ENCODE measurements at regions not wholly inside any gene's neighbourhood (a gene's known extent, or its start where the extent isn't known, plus 50 kb on each side); places are given as distances from the start of the nearest gene placed in this dataset.

DNA sequence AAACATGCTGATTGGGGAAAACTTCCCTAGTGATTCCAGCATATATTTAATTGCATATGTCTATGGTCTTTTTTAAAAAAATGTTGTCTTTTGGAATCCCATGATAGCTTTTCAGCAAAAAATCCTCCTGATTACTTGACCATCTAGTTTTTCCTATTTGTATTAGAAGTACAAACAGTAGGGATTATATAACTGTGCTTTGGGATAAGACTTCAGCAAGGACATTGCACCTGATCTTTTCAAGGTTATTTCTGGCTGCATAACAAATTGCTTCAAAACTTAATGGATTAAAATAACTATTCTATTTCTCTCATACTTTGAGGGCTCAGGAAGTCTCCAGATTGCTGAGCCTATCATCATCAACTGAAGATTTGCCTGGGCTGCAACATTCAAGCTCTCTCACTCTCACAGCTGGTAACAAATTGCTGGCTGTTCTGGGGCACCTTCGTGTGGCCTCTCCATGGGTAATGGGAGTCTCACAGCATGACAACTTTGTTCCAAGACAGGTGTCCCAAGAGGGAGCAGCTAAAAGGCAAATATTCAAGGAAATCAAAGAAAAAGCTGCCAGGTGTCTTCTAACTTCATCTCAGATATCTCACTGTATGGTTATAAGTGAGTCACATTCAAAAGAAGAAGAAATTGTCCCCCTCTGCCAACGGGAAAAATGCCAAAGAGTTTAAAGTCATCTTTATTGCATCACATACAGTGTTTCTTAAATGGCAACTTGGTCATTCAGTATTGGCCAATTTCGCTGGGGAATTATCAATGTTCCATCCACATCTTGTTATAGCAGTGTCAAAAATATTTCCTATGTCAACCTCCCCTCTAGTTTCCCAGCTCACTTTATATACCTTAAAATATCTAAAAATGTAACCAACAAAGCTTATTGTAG is 644.5 kb upstream of the GRM7 start:
- H3K4me3 ChIP-seq (ENCODE audit: low read depth, low read length), result no peak overlapping the region
- DNase-seq (ENCODE audit: low read depth), result no peak
- no peaks in the 10 kb centered on the region for H3K36me3 ChIP-seq (ENCODE audit: control insufficient read depth, insufficient read depth, low read length)
- TF ChIP-seq, protein P1, sequence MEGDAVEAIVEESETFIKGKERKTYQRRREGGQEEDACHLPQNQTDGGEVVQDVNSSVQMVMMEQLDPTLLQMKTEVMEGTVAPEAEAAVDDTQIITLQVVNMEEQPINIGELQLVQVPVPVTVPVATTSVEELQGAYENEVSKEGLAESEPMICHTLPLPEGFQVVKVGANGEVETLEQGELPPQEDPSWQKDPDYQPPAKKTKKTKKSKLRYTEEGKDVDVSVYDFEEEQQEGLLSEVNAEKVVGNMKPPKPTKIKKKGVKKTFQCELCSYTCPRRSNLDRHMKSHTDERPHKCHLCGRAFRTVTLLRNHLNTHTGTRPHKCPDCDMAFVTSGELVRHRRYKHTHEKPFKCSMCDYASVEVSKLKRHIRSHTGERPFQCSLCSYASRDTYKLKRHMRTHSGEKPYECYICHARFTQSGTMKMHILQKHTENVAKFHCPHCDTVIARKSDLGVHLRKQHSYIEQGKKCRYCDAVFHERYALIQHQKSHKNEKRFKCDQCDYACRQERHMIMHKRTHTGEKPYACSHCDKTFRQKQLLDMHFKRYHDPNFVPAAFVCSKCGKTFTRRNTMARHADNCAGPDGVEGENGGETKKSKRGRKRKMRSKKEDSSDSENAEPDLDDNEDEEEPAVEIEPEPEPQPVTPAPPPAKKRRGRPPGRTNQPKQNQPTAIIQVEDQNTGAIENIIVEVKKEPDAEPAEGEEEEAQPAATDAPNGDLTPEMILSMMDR (IDR thresholded peaks at IDR 0.05; ENCODE audit: insufficient read depth, low read length, poor library complexity, severe bottlenecking), result no peak
- no peaks in the 10 kb centered on the region for H3K27me3 ChIP-seq (ENCODE audit: control insufficient read depth, insufficient read depth, low read length)

DNA sequence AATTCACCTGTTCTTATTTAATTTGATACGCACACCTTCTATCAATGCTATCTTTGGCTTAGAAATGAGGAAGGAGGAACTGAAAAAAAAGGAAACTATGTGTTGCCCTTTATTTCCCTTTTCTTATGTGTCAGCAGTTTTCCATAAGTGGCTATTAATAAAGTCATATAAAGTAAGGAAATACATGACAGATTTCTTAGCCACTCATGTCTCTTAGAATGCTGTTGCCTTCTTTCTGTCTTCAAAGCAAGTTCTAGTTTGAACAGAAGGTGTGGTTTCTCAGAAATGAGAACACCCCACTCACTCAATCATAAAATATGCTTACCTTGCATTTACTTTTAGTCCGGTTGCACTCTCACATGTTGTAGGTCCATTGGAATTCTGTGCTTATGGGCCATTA is 640.5 kb upstream of the GRM7 start:
- Histone ChIP-seq H3K36me3 (ENCODE audit: control insufficient read depth, insufficient read depth, low read length) (no peaks in the 10 kb centered on the region), H3K4me3 (ENCODE audit: low read depth, low read length) (no peak overlapping the region), H3K27me3 (ENCODE audit: control insufficient read depth, insufficient read depth, low read length) (no peaks in the 10 kb centered on the region)
- DNase-seq (ENCODE audit: low read depth), result no peak
- TF ChIP-seq, protein P1 (IDR thresholded peaks at IDR 0.05; ENCODE audit: insufficient read depth, low read length, poor library complexity, severe bottlenecking), result no peak

DNA sequence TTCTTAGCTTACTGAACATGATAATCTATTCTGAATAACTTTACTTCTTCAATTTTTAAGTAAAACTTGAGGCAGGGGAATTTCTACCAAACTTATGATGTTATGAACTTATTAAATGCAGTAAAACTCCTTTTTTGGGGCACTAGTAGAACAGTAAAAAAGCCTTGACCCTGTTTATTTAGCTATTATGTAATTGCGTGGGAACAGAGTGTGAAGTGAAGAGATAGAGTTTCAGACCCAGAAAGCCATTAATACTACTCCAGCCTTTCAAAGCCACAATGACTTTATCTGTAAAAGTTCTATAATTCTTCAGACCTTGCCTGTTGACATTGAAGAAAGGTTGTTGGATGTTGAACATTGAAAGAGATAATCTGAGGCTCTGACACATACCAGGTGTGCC is 638.8 kb upstream of the GRM7 start:
- no peaks in the 10 kb centered on the region for H3K36me3 ChIP-seq (ENCODE audit: control insufficient read depth, insufficient read depth, low read length)
- H3K4me3 ChIP-seq (ENCODE audit: low read depth, low read length), result no peak overlapping the region
- DNase-seq (ENCODE audit: low read depth), result no peak
- H3K27me3 ChIP-seq (ENCODE audit: control insufficient read depth, insufficient read depth, low read length), result no peaks in the 10 kb centered on the region
- TF ChIP-seq, protein P1 (IDR thresholded peaks at IDR 0.05; ENCODE audit: insufficient read depth, low read length, poor library complexity, severe bottlenecking), result no peak

DNA sequence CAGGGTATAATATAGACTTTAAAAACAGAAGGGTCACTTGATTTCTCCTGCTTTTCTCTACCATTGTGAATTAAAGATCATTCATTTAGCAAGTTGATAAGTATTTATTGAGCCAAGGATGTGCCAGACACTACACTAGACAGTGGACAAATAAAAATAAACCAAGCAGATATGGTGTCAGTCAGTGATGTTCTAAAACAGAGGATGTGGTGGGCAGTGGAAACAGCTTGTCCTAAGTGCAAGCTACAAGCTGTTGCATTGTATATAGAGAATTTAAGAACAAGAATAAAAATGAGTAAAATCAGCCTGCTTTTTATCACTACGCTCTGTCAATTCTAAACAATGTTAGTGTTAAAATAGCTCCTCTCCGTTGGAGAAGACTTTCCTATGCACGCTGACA is 637.3 kb upstream of the GRM7 start:
- TF ChIP-seq, protein P1 (IDR thresholded peaks at IDR 0.05; ENCODE audit: insufficient read depth, low read length, poor library complexity, severe bottlenecking), result no peak
- H3K4me3 ChIP-seq (ENCODE audit: low read depth, low read length), result no peak overlapping the region
- no peaks in the 10 kb centered on the region for H3K27me3 ChIP-seq (ENCODE audit: control insufficient read depth, insufficient read depth, low read length)
- no peaks in the 10 kb centered on the region for H3K36me3 ChIP-seq (ENCODE audit: control insufficient read depth, insufficient read depth, low read length)
- no peak for DNase-seq (ENCODE audit: low read depth)

DNA sequence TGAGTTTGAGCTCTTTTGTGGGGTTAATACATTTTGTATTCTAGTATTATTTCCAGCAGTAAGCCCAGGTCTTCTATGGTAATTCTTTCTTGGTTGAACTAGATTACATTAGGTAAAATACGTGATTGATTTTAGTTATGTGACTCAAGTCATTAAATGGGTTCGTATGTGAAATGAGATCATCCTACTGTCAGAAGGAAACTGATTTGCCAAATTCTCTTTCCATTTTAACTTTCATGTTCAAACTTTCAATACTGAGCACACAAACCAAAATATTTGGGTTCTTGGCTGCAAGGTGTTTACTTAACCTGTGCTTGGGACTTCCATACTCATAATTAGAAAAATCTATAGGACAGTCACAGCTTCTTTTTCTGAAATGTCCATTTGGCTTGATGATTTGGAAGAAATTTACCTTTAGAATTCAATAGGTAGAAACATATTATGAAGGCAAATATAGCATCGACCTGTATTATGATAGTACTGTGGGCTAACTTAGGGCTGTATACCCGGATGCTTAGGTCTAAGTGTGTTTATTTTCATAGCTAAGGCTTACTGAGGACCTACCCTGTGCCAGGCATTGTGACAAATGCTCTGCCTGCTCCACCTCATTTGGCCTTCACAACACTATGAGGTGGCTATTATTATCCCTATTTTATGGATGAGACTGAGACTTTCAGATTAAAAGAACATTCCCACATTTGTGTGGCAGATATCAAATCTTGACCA is 631.8 kb upstream of the GRM7 start:
- TF ChIP-seq, protein P1 (IDR thresholded peaks at IDR 0.05; ENCODE audit: insufficient read depth, low read length, poor library complexity, severe bottlenecking), result no peak
- DNase-seq (ENCODE audit: low read depth), result no peak
- H3K36me3 ChIP-seq (ENCODE audit: control insufficient read depth, insufficient read depth, low read length), result no peaks in the 10 kb centered on the region

More for the DNA sequence above, 631.8 kb upstream of the GRM7 start:
- Histone ChIP-seq H3K27me3 (ENCODE audit: control insufficient read depth, insufficient read depth, low read length) (no peaks in the 10 kb centered on the region), H3K4me3 (ENCODE audit: low read depth, low read length) (no peak overlapping the region)
